HG03159 (cell line): ENCODE measurements at regions not wholly inside any gene's neighbourhood (a gene's known extent, or its start where the extent isn't known, plus 50 kb on each side); places are given as distances from the start of the nearest gene placed in this dataset.
"Not testable (repeated sequence)": the region's sequence is repeated elsewhere in the genome, so short reads cannot be mapped to it uniquely, and the experiment has no call there.

ENCODE experiments used
- ATAC-seq: cut with Tn5 transposase; IDR thresholded peaks from one replicate; pipeline ENCODE4 v1.9.1; 2021; ENCODE audit warnings: mild to moderate bottlenecking, moderate library complexity; ENCODE audit not compliant: unreplicated experiment

DNA sequence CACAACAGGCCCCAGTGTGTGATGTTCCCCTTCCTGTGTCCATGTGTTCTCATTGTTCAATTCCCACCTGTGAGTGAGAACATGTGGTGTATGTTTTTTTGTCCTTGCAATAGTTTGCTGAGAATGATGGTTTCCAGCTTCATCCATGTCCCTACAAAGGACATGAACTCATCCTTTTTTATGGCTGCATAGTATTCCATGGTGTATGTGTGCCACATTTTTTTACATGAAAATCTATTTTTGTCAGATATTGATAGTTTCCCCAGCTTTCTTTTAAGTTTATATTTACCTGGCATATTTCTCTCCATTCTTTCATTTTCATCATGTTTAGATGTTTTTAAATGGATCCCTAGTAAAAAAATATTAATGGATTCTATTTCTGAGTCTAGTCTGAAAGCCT lies 264.2 kb upstream of the UGT8 start:
- ATAC-seq, result not testable (repeated sequence)

DNA sequence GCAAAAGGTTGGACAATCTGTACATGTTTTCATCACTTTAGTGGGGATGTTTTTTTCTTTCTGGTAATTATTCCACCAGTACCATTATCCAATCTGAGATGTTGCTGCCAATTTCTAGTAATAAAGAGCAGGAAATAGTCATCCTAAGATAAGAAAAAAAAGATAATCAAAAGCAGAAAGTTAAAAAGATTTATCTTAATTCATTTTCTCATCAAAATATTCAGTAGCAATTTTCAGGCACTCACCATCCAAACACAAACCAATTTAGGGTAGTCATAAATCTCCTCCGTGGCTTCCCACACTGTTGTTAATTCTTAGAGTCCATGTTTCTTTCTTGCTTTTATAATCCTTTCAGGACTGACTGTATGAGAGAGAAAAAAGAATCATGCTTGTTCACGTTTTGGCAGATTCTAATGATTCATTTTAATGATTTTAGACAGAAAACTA lies 263.7 kb upstream of the UGT8 start:
- ATAC-seq, result no peak

- no peak for ATAC-seq
Observed at GRCh38 chr4:114335339-114335738, 263.3 kb upstream of the UGT8 start.

DNA sequence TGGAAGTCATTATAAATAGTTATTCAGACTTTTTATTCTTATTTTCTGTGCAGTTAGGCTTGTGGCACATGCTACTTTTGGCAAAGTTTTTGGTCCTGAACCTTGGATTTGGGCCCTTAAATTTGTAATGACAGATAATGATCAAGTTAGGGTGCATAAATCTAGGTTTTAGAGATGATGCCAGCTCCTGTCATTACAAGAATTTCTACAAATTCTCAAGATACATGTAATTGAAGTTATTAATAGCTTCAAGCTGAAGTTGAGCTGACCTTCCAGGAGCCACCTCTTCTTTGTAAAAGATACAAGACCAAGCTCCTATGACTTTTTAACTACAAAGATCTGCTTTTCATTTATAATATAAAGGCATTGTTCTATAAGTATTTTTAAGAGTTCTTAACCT lies 255.6 kb upstream of the UGT8 start:
- ATAC-seq, result no peak

GRCh38 chr4:114349543-114350175 lies 248.9 kb upstream of the UGT8 start:
- ATAC-seq, result no peak

- no peak for ATAC-seq
Observed at GRCh38 chr4:114358901-114359300, 239.7 kb upstream of the UGT8 start.

DNA sequence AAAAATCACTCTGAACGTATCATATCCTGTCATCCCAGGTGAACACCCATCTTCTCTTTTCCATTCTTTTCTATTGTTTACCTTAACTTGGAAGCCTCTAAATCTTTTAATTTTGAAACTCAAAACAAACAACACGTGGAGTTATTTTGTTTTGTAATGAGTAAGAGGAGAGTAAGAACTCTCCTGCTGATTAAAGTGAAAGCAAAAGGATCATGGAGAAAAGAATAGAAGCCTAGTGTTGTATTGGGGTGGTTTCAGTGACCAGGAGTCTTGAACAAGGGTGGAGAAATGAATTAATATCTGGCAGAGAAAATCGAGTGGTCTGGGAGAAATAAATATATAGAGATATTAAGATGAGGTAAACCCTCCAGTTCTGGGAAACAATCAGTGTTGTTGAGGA lies 237.4 kb upstream of the UGT8 start:
- no peak for ATAC-seq

DNA sequence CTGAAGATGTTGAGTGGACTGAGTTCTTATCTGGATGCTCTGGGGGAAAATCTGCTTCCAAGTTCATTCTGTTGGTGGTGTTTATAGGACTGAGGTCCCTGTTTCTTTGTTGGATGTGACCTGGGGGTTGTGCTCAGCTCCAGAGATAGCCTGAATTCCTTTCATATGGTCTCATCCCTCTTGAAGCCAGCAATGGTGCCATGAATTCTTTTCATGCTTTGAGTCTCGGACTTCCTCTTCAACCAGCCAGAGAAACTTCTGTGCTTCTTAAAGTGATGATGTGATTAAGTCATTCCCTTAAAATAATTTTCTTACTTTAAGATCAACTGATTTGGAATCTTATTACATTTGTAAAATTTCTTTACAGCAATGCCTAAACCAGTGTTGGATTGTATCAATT lies 233.8 kb upstream of the UGT8 start:
- ATAC-seq, result no peak

DNA sequence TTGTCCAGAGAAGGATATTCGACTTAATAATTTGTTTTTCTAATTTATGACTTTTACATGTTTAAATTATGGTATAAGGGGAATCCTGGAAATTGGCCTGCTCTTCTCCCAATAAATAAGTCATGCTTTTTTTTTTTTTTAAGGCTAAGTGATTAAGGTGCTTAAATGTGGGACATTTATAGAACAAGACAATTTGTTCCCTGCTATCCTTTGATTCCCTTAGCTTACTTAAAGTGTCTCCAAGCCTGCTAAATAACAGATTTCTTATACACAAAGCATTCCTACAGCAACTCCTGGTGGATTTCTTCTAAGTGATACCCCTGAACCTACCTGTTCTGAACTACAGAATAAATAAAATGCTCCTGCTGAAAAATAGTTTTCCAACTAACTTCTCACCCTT lies 233.0 kb upstream of the UGT8 start:
- ATAC-seq, result no peak

DNA sequence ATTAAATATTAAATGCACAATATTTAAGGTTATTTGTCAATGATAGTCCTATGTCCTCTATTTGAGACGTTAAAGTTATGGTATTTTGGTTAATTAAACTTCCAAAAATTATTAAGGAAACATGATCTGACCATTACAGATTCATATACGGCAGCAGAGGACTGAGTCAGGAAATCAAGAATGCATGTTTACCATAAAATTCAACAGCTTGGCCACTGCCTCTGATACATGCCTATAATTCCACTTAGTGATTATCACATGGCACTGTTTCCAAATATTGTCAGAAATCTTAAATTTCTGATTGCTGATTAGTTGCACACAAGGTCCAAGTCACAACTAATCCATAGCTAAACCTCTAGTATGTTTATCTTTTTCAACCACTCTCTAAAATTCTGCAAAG lies 232.2 kb upstream of the UGT8 start:
- ATAC-seq, result no peak

DNA sequence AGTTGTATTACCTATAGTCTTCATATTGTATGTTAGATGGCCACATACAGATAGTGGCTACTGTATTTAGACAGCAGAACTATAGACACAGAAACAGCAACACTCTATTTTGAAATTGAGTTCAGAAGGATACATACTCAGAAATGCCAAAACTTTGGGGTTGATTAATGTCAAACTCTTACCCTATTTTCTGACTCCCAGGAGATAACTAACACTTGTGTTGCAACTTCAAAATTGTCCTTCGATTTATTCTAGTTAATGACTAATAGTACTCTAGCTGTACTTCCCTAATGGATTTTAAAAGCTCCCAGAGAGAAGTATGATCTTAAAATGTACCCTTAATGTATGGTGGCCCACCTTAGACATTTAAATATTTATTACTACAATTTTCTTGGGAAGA lies 229.9 kb upstream of the UGT8 start:
- no peak for ATAC-seq

DNA sequence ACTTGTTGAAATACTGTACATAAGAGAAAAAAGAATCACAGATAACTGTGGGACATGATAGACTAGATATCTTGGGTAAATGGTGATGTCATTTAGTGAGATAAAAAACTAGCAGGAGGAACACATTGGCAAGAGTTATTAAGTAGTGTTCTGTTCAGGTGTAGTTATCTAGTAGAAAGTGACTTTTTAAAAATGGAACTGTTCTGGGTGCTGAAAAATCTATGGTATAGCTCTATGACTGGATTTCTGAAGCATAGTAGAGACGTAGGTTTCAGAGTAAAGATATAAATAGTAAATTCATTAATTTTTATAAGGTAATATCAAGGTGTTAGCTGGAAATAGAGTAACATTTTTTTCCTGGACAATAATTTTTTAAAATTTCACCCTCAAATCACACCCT lies 225.1 kb upstream of the UGT8 start:
- no peak for ATAC-seq

DNA sequence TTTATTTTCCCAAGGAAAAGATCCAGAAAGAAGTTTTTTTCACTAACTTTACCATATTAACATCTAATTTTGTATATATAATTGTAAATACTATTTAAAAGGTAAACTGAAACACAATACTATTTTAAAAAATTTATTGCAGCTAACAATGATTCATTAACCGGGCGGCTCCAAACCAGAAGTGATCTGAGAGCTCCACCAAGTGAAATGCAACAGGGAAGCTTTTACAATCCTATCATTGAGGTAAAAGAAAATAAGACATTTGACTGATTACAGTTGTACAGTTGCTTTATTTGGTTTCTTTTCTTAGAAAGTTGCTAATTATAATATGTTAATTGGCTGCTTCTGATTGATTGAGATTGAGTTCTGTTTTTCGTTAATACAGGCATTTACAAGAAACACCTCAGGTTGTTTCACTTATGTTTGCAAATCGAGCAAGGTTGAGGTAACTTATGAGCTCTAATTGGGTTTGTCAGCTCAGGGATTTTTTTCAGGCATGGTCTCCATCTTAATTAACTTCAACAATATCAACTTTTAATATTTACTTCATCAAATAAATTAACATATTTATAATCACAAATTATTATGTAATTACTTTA lies 220.2 kb upstream of the UGT8 start:
- no peak for ATAC-seq

DNA sequence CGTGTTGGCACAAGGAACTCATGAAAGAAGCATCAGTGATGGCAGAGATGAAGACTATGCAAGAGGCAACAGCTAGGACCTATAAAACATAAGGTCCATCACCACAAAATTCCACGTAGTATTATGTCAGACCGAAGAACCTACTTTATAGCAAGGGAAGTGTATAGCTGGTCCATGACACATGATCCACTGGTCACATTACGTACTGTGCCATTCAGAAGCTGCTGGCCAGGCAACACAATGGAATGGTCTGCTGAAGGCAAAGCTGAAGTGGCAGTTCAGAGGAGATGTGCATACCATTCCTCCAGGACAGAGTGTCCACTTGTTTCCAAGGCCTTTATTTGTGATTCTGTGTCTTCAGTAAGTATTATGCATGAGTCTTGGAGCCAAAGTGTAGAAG lies 215.5 kb upstream of the UGT8 start:
- no peak for ATAC-seq

GRCh38 chr4:114383721-114384120 lies 214.9 kb upstream of the UGT8 start:
- ATAC-seq, result no peak

- no peak for ATAC-seq
Observed at GRCh38 chr4:114384629-114385028, 214.0 kb upstream of the UGT8 start.

- no peak for ATAC-seq
Observed at GRCh38 chr4:114385195-114385985, 213.2 kb upstream of the UGT8 start.

DNA sequence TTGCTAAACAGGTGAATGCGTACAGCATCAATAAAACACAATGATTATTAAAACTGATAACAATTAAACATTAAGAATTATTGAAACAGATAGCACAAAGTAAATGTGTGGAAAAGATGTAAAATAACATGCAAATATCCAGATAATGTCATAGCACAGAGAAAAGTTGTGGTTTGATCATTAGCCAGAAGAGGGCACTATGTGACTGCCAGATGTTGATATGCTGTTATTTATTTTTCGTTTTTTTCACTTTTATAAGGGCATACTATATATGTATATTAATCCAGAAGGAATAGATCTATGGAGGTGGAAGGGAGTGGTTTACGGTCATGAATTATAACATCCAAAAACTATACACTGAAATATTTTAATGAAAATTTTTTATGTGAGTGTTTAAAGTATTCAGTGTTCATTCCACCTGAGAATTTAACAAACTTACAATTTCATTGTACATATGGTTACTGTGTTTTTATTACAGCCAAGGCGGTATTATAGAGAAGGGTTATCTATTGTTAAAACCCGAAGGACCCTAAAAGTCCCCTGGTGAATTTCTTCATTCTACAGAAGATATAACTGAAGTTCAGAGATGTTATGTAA lies 211.9 kb upstream of the UGT8 start:
- peak; percentile 61 for ATAC-seq

DNA sequence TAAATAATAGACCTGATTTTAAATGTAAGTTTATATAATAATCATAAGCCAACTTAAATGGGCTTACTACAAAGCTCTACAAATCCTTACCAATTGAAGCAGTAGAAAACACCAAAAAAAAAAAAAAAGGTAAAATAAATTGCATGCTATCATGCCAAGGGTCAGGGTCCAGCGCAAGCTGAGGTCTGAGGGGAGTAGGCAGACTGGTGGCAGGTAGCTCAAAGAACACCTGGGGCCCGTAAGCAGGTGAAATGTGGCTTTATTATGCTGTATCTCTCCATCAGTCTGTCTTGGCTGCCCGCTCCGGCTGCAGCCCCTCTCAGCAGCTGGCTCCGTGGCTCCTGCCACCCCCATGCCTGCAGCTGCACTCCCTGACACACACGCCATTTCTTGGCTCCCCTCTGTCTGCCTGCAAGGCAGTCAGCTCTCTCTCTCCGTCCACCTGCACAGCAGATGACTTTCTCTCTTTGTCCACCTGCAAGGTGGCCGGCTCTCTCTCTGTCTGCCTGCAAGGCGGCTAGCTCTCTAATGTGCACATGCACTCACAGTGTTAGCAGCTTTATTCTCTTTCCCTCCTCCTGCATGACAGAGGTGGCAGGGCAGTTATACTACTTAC lies 209.4 kb upstream of the UGT8 start:
- ATAC-seq, result no peak

GRCh38 chr4:114393295-114394038 lies 205.1 kb upstream of the UGT8 start:
- no peak for ATAC-seq

DNA sequence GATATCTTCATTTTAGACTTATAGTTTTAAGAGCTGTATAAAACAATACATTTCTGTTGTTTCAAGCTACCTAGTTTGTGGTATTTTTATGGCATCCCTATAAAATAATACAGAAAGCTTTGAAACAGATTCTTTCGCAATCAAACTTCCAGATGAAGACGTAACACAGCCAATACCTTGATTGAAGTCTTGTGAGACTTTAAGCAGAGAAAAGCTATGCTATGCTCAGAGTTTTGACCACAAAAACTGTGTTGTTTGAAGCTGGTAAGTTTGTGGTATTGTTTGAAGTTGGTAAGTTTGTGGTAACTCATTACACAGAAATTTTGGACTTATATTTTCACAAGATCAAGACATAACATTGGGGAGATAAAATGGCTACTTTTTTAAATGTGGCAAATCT lies 201.8 kb upstream of the UGT8 start:
- no peak for ATAC-seq
